Tibial nerve (tissue), 4 donors: ENCODE measurements at regions not wholly inside any gene's neighbourhood (a gene's known extent, or its start where the extent isn't known, plus 50 kb on each side); places are given as distances from the start of the nearest gene placed in this dataset.

Source experiments
- DNase-seq, 2 donors: peaks; one replicate each; pipeline ENCODE4 v3.0.0-alpha.2; 2019; ENCODE audit warnings: low spot score in 2 of 2
- H3K27ac ChIP-seq, 4 donors: fragments of 200-600 bp; sonication (generic) in 3 of 4; one replicate each; pipeline ENCODE4 v1.5.1; 2017 to 2019; ENCODE audit warnings: mild to moderate bottlenecking in 1 of 4
- H3K27me3 ChIP-seq, 2 donors: fragments of 200-600 bp; sonication (generic) in 1 of 2; one replicate each; pipeline versions ENCODE4 v1.5.1 to v1.6.0; 2017 to 2019
- H3K36me3 ChIP-seq, 3 donors: fragments of 200-600 bp; sonication (generic); one replicate each; pipeline ENCODE4 v1.5.1; 2018 to 2019
- H3K4me1 ChIP-seq, 4 donors: fragments of 200-600 bp; sonication (generic) in 3 of 4; one replicate each; pipeline ENCODE4 v1.5.1; 2017 to 2019
- H3K4me3 ChIP-seq, 4 donors: fragments of 200-600 bp; sonication (generic) in 3 of 4; one replicate each; pipeline ENCODE4 v1.5.1; 2017 to 2019; ENCODE audit warnings: mild to moderate bottlenecking in 1 of 4, moderate library complexity in 1 of 4
- H3K9me3 ChIP-seq, 4 donors: fragments of 200-600 bp; sonication (generic) in 3 of 4; one replicate each; pipeline ENCODE4 v1.5.1; 2017 to 2019
- CTCF ChIP-seq, 5 experiments: fragments of 200-600 bp in 3 of 5; fragments of 450-650 bp in 2 of 5; sonication (generic) in 3 of 5; IDR thresholded peaks; one replicate each; pipeline ENCODE4 v1.5.1; 2016 to 2019; ENCODE audit warnings: antibody characterized with exemption in 5 of 5, mild to moderate bottlenecking in 3 of 5, moderate library complexity in 2 of 5
- EP300 ChIP-seq, 2 donors: sonication (generic); formaldehyde crosslinking; IDR thresholded peaks; one replicate each; pipeline ENCODE4 v1.6.1; 2017; ENCODE audit warnings: antibody characterized with exemption in 2 of 2, mild to moderate bottlenecking in 1 of 2
- POLR2A ChIP-seq, 2 donors: fragments of 450-650 bp; IDR thresholded peaks; one replicate each; pipeline ENCODE4 v1.6.1; 2017; ENCODE audit warnings: antibody characterized with exemption in 2 of 2, mild to moderate bottlenecking in 2 of 2, moderate library complexity in 2 of 2
- WGBS, 2 donors: methylation state at CpG; one replicate each; pipeline ENCODE4 v1.1.5; 2018; 5-methylcytosine and 5-hydroxymethylcytosine counted together

DNA sequence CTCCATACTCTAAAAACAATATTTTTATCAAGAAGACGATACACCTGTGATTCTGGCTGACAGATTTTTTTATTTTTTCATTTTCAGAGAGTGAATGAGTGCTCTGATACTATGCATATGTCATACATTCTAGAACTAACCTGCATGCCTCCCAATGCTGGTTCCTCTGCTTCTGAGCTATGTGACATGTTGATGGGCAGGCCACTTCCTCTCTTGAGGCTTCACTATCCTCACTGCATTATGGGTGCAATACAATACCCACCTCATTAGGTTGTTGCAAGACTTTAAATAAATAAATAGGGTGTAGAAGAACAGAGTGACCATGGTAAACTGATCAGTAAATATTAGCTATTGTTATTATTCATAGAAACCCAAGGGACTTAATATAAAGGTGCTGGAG is 408.3 kb downstream of the HNRNPD start:
- no peak for DNase-seq
- WGBS, 2 donors: 80 to 89% methylated on average over 1 of the region's 1 CpG
- no peak for TF ChIP-seq CTCF (IDR thresholded peaks at IDR 0.05)
- H3K4me3 ChIP-seq: no peak overlapping the region
- H3K4me1 ChIP-seq: no peaks in the 10 kb centered on the region
- no peaks in the 10 kb centered on the region for H3K36me3 ChIP-seq
- no peaks in the 10 kb centered on the region for H3K9me3 ChIP-seq
- H3K27me3 ChIP-seq: no peaks in the 10 kb centered on the region
- no peak overlapping the region for H3K27ac ChIP-seq

DNA sequence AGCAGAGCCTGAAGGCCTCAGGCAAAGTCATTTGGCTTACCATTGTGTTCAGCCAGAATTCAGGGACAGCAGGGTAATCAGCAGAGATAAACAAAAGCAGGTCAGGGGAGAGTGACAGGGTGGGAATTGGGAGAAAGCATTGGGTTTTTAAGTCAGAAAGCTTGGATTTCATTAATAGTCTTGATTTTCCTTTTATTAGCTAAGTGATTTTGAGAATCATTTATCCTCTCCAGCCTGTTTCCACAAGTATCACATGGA is 410.1 kb downstream of the HNRNPD start:
- Histone ChIP-seq H3K27ac (no peak overlapping the region), H3K4me3 (no peak overlapping the region), H3K27me3 (no peaks in the 10 kb centered on the region), H3K36me3 (no peaks in the 10 kb centered on the region), H3K9me3 (no peaks in the 10 kb centered on the region), H3K4me1 (no peaks in the 10 kb centered on the region)
- DNase-seq: no peak
- TF ChIP-seq CTCF (IDR thresholded peaks at IDR 0.05) (no peak), POLR2A (IDR thresholded peaks at IDR 0.05) (no peak), EP300 (IDR thresholded peaks at IDR 0.05) (no peak)

GRCh38 chr4:81963015-81963762 is 410.6 kb downstream of the HNRNPD start:
- no peak for DNase-seq
- H3K4me1 ChIP-seq: no peaks in the 10 kb centered on the region
- no peak overlapping the region for H3K4me3 ChIP-seq
- no peaks in the 10 kb centered on the region for H3K36me3 ChIP-seq
- WGBS, 2 donors: 80 to 82% methylated on average over 1 of the region's 1 CpG
- H3K27me3 ChIP-seq: no peaks in the 10 kb centered on the region
- TF ChIP-seq POLR2A (IDR thresholded peaks at IDR 0.05) (no peak), EP300 (IDR thresholded peaks at IDR 0.05) (no peak), CTCF (IDR thresholded peaks at IDR 0.05) (no peak)
- no peak overlapping the region for H3K27ac ChIP-seq
- H3K9me3 ChIP-seq: no peaks in the 10 kb centered on the region

DNA sequence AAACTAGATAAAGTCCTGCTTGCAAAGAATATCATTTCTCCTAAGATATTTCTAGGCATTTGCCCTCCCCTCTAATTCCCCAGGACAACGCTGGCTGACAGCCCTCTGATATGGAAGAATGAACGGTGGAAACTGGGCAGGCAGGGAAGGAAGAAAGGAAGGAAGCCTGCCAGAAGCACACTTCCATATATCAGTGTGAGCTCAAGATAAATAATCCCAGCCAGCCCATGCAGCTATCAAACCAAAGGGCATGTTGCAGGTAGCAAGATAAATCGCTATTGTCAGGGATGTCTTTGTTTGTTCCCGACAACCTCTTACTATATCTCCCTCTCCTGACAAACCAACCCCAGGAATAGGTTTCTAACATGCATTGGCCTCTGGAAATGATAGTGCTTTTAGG is 412.8 kb downstream of the HNRNPD start:
- H3K27ac ChIP-seq: no peak overlapping the region
- H3K9me3 ChIP-seq: no peaks in the 10 kb centered on the region
- H3K36me3 ChIP-seq: no peaks in the 10 kb centered on the region
- 66 to 82% methylated on average over 4 of the region's 4 CpGs for WGBS, 2 donors
- TF ChIP-seq CTCF (IDR thresholded peaks at IDR 0.05) (no peak), POLR2A (IDR thresholded peaks at IDR 0.05) (no peak), EP300 (IDR thresholded peaks at IDR 0.05) (no peak)
- no peak overlapping the region for H3K4me3 ChIP-seq
- no peaks in the 10 kb centered on the region for H3K27me3 ChIP-seq
- no peaks in the 10 kb centered on the region for H3K4me1 ChIP-seq
- no peak for DNase-seq

DNA sequence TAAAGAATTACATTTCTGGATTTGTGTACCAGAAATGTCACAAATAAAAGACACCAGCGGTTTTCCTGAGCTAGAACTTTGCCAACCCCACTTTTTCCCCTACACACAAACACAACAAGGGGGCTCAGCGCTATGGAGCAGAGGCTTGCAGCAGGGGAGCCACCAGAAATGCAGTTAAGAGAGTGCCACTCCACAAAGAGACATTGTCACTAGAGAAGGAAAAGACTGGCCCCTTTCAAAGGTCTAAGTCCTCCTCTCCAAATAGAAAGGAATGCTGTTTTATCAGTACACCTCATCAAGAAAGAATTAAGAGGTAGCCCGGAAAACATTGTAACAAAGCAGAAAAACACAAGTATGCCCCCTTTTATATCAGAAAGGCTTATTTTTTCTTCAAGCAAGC is 419.5 kb downstream of the HNRNPD start:
- H3K36me3 ChIP-seq: no peaks in the 10 kb centered on the region
- TF ChIP-seq POLR2A (IDR thresholded peaks at IDR 0.05) (no peak), CTCF (IDR thresholded peaks at IDR 0.05) (no peak), EP300 (IDR thresholded peaks at IDR 0.05) (no peak)
- H3K4me3 ChIP-seq: no peak overlapping the region
- no peaks in the 10 kb centered on the region for H3K4me1 ChIP-seq
- H3K27ac ChIP-seq: no peak overlapping the region
- 34 to 37% methylated on average over 3 of the region's 3 CpGs for WGBS, 2 donors
- no peaks in the 10 kb centered on the region for H3K27me3 ChIP-seq
- no peaks in the 10 kb centered on the region for H3K9me3 ChIP-seq
- no peak for DNase-seq
